ENCODE measurements at regions not wholly inside any gene's neighbourhood (a gene's known extent, or its start where the extent isn't known, plus 50 kb on each side); places are given as distances from the start of the nearest gene placed in this dataset.

DNA sequence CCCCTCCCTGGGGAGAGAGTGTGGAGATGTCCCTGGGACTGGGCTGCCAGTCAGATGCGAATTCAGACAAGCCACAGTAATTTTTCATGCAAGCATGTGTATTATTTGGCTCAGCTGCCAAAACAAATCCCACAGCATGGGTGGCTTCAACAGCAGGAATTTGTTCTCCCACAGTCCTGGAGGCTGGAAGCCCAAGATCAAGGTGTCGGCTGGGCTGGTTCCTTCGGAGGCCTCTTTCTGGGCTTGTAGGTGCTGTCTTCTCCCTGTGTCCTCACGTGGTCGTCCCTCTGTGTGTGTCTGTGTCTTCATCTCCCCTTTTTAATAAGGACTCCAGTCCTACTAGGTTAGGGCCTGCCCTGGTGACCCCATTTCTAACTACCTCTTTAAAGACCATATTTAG is 91.9 kb upstream of the ACTRT2 start:
- TF ChIP-seq, protein P1, sequence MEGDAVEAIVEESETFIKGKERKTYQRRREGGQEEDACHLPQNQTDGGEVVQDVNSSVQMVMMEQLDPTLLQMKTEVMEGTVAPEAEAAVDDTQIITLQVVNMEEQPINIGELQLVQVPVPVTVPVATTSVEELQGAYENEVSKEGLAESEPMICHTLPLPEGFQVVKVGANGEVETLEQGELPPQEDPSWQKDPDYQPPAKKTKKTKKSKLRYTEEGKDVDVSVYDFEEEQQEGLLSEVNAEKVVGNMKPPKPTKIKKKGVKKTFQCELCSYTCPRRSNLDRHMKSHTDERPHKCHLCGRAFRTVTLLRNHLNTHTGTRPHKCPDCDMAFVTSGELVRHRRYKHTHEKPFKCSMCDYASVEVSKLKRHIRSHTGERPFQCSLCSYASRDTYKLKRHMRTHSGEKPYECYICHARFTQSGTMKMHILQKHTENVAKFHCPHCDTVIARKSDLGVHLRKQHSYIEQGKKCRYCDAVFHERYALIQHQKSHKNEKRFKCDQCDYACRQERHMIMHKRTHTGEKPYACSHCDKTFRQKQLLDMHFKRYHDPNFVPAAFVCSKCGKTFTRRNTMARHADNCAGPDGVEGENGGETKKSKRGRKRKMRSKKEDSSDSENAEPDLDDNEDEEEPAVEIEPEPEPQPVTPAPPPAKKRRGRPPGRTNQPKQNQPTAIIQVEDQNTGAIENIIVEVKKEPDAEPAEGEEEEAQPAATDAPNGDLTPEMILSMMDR (IDR thresholded peaks at IDR 0.05), result no peak
- DNase-seq (ENCODE audit: low spot score) (no peak), ATAC-seq (ENCODE audit: low FRiP score) (no peak)

DNA sequence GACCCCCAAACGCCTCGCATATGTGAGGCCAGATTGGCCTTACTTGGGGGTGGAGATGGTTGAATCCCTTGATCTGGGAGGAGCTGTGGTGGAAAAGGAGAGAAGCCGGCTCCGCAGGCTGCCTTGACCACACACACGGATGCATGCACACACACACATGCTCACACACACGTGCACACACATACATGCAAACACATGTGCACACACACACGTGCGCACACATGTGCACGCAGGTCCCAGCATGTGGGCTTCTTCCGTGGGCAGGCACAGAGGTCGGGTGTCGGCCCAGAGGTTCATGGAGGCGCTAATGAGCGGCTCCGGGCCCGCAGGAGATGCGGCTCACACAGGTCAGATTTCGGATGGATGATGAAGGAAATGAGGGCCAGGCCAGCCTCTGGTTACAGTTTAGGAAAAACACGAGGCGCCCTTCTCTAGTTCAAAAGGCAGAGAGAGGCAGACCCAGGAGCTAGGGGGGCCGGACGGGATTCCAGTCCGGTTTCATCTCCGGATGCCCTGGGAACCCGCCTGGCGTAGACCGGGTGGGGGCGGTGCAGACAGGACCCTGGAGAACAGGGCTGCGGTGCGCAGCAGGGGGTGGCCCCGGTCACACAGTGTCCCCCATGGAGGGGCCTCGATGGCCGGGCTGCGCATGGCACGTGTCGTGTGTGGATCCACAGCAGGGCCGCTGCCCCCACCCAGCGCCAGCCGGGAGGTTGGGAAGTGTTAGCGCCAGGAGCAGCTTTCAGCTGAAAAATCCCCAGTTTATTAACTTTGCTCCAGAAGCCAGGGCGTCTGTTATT is 91.1 kb upstream of the ACTRT2 start:
- ATAC-seq (ENCODE audit: low FRiP score), result no peak
- TF ChIP-seq, protein P1 (IDR thresholded peaks at IDR 0.05), result no peak

GRCh38 chr1:2930913-2931723 is 90.1 kb upstream of the ACTRT2 start:
- DNase-seq (ENCODE audit: low spot score) (no peak), ATAC-seq (ENCODE audit: low FRiP score) (no peak)
- TF ChIP-seq, protein P1 (IDR thresholded peaks at IDR 0.05), result no peak

More for the DNA sequence above, 91.1 kb upstream of the ACTRT2 start:
- DNase-seq (ENCODE audit: low spot score), result no peak

DNA sequence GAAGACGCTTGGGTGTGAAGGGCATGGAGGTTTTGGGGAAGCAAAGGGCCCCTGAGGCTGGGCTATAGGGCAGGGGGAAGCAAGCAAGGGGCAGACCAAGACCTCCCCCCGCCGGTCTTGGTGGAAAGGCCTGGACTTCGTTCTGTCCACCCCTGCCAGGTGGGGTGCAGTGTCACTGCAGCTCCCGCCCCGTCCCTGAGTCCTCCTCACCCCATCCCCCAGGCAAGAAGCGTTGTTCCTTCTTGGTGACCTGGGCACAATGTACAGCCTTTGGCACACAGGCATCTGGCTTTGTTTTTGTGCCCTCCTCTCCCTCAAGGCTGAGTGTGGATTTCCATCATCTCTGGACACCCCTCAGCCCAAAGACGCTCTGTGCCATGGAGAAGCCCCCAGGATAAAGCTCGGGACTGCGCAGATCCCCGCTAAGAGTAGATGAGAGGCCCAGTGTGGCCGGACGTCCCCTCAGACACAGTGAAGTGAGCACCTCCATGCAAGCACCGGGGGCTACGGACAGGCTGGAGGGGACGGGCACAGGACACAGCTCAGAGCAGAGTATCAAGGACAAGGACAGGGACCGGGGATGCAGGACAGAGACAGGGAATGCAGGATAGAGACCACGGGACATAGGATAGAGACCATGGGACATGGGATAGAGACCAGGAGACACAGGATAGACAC is 89.4 kb upstream of the ACTRT2 start:
- TF ChIP-seq, protein P1 (IDR thresholded peaks at IDR 0.05), result no peak
- no peak for DNase-seq (ENCODE audit: low spot score)
- no peak for ATAC-seq (ENCODE audit: low FRiP score)

GRCh38 chr1:2932671-2933350 is 88.5 kb upstream of the ACTRT2 start:
- DNase-seq (ENCODE audit: low spot score) (no peak), ATAC-seq (ENCODE audit: low FRiP score) (no peak)
- TF ChIP-seq, protein P1 (IDR thresholded peaks at IDR 0.05), result no peak

- DNase-seq (ENCODE audit: low spot score), result no peak
- ATAC-seq (ENCODE audit: low FRiP score), result no peak
- TF ChIP-seq, protein P1 (IDR thresholded peaks at IDR 0.05), result no peak
Measured at GRCh38 chr1:2933431-2934155, 87.7 kb upstream of the ACTRT2 start.
